Muscle of back (tissue), 3 donors: ENCODE measurements at regions not wholly inside any gene's neighbourhood (a gene's known extent, or its start where the extent isn't known, plus 50 kb on each side); places are given as distances from the start of the nearest gene placed in this dataset.
"Not testable (repeated sequence)": the region's sequence is repeated elsewhere in the genome, so short reads cannot be mapped to it uniquely, and the experiment has no call there.

Source experiments
- DNase-seq, 3 donors: peaks; one replicate each; pipeline versions ENCODE4 v3.0.0 to v3.0.0-alpha.2; 2013

- peak in 1 of 3 donors; percentile 34 for DNase-seq
These were observed 207.9 kb downstream of the TANC2 start for GRCh38 chr17:63173903-63174302.

DNA sequence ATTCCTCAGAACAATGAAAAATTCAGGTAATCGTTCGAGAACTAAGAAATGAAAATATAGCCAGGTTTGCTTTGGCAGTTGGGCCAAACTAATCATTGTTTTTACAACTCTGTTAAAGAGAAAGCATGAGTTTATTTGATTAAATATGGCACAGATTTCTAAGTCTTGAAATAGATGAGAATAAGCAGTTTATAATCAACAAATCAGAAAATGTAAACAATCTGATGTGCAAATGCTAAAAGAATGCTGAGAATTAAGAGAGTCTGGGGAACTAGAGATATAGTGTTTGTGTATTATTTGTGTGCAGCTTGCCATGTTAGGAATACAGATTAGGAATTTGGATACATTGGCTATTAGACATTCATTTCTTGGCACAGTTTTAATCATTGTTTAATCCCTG, 212.5 kb downstream of the TANC2 start:
- DNase-seq = no peak

DNA sequence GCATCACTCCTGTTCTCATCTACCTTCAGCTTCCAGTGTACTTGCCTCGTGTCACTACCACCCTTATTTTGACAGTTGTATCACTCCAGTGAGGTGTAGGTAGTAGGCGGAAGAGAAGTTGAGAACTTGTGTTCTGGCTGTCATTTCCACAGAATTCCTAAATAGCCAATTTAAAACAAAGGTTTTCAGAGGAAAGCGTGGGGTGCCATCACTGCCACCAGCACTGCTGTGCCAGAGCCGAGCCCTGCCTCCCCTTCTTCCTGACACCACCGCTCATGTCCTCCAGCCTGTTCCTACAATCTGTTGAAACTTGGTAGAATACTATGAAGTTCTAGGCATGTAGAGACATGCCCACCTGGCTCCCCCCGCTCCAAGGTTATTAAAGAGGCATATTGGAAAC, 215.8 kb downstream of the TANC2 start:
- DNase-seq = no peak

DNA sequence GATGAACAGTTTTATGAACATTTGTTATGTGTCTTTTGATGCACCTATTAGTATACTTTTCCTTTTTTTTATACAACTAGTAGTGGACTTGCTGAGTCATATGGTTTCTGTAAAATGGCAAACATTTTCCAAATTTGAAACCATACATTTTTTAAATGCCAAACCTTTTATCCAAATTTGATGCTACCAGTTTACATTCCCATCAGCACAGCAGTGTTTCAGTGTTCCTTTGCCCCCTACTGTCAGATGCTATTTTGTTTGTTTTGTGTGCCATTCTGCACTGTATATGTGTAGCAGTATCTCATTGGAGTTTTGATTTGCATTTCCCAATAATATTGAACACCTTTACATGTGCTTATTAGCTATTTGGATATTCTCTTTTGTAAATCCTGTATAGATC, 219.4 kb downstream of the TANC2 start:
- no peak for DNase-seq

- peak in 1 of 3 donors; percentile 12 for DNase-seq
These were observed 223.0 kb downstream of the TANC2 start for GRCh38 chr17:63189082-63189481.

DNA sequence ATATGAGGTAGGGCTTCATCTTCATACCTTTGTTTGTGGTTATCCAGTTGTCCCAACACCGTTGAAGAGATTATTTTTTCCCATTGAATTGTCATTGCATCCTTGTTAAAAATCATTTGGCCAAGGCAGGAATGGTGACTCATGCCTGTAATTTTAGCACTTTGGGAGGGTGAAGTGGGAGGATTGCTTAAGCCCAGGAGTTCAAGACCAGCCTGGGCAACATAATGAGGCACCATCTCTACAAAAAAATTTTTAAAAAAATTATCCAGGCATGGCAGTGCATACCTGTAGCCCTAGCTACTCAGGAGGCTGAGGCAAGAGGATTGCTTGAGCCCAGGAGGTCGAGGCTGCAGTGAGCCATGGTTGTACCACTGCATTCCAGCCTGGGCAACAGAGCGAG, 223.9 kb downstream of the TANC2 start:
- no peak for DNase-seq

- no peak for DNase-seq
These were observed 224.9 kb downstream of the TANC2 start for GRCh38 chr17:63190821-63191370.

DNA sequence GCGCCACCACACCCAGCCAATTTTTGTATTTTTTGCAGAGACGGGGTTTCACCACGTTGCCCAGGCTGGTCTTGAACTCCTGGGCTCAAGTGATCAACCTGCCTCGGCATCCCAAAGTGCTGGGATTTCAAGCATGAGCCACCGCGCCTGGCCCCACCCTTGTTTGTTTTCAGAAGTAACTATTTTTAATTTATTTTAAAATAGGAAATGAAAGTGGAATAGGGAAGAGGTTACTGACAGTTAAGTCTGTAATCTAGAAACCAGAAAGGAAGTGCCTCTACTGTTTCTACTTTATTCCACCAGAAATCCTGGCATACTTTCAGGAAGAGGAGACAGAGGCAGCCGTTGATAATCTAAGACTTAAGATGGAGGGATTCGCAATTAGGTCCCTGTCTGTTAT, 225.6 kb downstream of the TANC2 start:
- no peak for DNase-seq

DNA sequence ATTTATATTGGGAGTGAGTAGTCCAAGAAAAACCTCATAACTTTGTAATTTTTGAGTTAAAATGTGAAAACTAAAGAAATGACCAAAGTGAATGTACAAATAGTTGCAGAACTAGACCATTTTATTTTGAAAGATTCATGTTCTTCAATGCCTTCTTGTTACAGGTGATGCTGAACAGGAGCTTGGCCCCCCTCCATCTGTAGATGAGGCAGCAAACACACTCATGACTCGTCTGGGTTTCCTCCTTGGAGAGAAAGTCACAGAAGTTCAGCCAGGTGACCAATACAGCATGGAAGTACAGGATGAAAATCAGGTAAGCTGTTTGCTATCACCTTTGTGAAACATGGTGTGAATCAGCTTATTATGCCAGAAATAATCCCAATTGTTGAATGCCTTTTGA, 227.8 kb downstream of the TANC2 start:
- no peak for DNase-seq

DNA sequence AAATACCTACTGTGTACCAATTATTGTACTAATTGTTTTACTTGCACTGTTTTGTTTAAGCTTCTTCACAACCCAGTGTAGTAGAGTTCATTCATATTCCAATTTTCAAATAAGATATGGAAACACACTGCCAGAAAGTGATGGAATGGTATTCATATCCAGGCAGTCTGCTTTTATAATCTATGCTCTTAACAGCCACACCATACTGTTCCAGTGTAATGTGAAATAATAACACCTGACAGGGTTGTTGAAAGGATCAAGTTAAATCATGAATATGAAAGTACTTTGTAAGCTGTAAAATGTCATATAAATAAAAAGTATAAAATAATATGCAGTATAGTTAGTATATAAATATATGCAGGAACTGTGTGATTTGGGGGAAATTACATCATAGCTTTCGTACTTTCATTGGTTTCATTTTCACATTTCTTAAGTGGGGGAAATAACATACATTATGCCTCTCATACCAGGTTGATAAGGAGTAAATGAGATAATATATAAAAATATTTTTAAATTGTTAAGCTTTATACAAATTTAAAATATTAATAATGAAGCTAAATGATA, 230.8 kb downstream of the TANC2 start:
- no peak for DNase-seq

DNA sequence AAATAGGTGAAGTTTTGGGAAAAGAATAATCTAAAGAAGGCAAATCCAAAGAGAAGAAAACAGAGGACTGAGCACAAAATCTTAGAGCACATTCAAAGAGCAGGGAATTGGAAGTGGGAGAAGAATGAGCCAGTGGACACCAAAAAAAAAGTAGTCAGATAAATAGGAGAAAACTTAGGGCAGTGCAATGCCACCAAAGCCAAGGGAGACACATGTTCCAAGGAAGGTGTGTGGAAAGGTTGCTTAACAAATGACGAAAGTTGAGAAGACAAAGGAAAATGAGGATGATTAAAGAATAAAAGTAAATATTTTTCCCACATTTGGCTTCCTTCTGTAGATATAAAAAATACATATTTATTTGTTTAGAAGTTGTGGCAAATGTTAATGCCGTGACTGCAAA, 237.6 kb downstream of the TANC2 start:
- no peak for DNase-seq

- no peak for DNase-seq
These were observed 224.2 kb downstream of the CYB561 start for GRCh38 chr17:63221939-63222338.

DNA sequence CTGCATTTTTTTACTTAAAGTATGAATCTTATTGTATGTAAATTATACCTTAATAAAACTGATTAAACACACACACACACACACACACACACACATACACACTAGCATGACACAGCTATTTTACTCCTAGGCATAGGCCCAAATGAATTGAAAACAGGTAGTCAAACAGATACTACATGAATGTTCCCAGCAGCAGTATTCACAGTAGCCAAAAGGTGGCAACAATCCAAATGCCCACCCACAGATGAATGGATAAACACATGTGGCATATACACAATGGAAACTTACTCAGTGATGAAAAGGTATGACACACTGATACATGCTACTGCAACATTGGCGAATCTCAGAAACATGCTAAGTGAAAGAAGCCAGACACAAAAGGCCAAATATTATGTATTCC, 223.5 kb downstream of the CYB561 start:
- DNase-seq = peak in 1 of 3 donors; percentile 2

GRCh38 chr17:63223212-63223911, 222.7 kb downstream of the CYB561 start:
- no peak for DNase-seq

- no peak for DNase-seq
These were observed 221.5 kb downstream of the CYB561 start for GRCh38 chr17:63224644-63225043.

- not testable (repeated sequence) for DNase-seq
These were observed 219.4 kb downstream of the CYB561 start for GRCh38 chr17:63226720-63227119.

GRCh38 chr17:63231015-63231620, 215.0 kb downstream of the CYB561 start:
- DNase-seq = not testable (repeated sequence)

- DNase-seq = no peak
These were observed 213.4 kb downstream of the CYB561 start for GRCh38 chr17:63232565-63233310.

DNA sequence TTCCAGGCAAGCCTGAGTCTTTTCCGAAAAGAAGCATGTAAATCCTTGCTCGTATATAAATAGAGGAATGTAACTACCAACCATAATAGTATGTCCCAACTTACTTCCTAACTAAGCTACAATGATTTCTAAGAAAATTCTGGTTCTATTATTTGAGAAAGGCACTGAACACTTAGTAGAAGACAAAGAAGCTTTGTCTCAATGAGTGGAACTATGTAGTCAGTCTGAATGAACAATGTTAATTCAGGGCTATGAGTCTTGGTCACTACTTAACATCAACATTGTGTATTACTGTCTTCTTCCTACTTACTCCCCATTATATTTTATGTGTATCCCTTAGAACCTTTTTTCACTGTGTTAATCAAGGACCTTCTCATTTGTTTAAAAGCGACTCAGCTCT, 206.0 kb downstream of the CYB561 start:
- DNase-seq = no peak

- peak in 1 of 3 donors; percentile 73 for DNase-seq
These were observed 199.8 kb downstream of the CYB561 start for GRCh38 chr17:63246344-63246743.

DNA sequence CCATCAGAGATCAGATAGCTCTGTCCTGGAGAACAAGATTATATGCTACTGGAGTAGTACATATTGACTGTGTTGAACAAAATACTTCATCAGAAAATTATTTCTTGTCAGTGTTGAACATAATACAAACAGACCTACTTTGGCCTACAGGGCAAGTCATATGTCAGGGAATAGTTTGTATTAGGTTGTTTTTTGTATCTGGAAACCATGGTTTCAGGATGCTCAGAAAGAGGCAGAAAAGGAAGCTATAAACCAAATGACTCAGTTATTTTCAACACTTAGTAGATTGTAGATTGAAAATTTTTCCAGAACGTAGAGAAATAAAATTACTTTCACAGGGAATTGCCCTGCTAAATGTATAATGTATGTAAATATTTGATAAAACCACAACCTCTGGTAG, 198.4 kb downstream of the CYB561 start:
- DNase-seq = peak in 1 of 3 donors; percentile 15

DNA sequence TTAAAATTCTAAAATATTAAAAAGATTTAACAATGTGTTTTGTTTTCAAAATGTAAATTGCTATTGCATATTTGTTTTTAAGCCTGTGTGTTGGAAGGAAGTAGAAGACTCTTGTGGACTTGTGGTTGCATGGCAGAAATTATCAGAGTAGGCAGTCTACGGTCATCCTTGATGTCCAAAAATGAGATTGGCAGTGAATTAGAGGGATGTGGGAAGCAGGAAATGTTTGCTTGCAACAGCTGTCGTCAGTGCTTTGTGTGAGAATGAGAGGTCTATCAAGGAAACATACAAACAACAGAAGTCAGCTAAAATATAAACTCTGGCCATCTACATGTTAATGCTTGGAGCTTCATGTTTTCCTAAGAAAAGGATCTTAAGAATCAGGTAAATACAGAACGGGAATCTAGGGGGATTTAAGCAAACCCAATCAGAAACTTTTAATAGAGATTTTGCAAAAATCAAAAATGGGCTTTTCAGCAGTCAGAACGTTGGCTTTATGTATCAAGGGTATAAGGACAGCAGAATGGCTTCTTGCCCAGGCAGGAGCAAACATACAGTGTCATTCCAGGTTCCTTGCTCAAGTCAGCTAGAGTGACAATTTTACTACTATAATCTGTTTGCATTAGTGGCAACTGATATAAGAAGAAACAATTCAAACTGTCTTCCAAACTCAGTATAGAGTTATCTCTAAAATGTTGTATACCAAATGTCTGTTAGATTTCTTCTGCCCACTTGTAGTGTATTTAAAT, 196.7 kb downstream of the CYB561 start:
- peak in 2 of 3 donors; percentile 8 to 36 for DNase-seq
